OCI-LY1 (cell line): ENCODE measurements at regions not wholly inside any gene's neighbourhood (a gene's known extent, or its start where the extent isn't known, plus 50 kb on each side); places are given as distances from the start of the nearest gene placed in this dataset.

Source experiments
- H2AFZ ChIP-seq: fragments of 200-600 bp; sonication (generic), shearing (Covaris generic); 2 replicates; pipeline ENCODE4 v1.6.0; 2014; ENCODE audit warnings: antibody characterized with exemption, mild to moderate bottlenecking, low read length
- H3F3A ChIP-seq: fragments of 200-600 bp; sonication (generic), shearing (Covaris generic); 2 replicates; pipeline ENCODE4 v1.6.0; 2014; ENCODE audit warnings: mild to moderate bottlenecking, antibody characterized with exemption, low read length, moderate library complexity; ENCODE audit not compliant: insufficient read depth
- H3K27ac ChIP-seq: fragments of 200-600 bp; sonication (generic); 2 replicates; pipeline ENCODE4 v1.5.1; 2014; ENCODE audit warnings: low read length, mixed run types, mild to moderate bottlenecking, low read depth; ENCODE audit not compliant: poor library complexity, severe bottlenecking
- H3K27me3 ChIP-seq: fragments of 200-600 bp; sonication (generic); 2 replicates; pipeline ENCODE4 v1.6.0; 2014; ENCODE audit warnings: antibody characterized with exemption, mild to moderate bottlenecking, low read length, moderate library complexity; ENCODE audit not compliant: insufficient read depth
- H3K36me3 ChIP-seq: fragments of 200-600 bp; sonication (generic); 2 replicates; pipeline ENCODE4 v1.6.1; 2014; ENCODE audit warnings: mild to moderate bottlenecking, antibody characterized with exemption, low read length, moderate library complexity, mixed read lengths; ENCODE audit not compliant: insufficient read depth
- H3K4me1 ChIP-seq: fragments of 200-600 bp; sonication (generic); 2 replicates; pipeline ENCODE4 v1.5.1; 2014; ENCODE audit warnings: mild to moderate bottlenecking, low read length, moderate library complexity; ENCODE audit not compliant: insufficient read depth, severe bottlenecking
- H3K4me2 ChIP-seq: fragments of 200-600 bp; sonication (generic), shearing (Covaris generic); 2 replicates; pipeline ENCODE4 v1.6.1; 2014; ENCODE audit warnings: low read length
- H3K4me3 ChIP-seq: fragments of 200-600 bp; sonication (generic); 2 replicates; pipeline ENCODE4 v1.5.1; 2014; ENCODE audit warnings: low read length, low read depth, mild to moderate bottlenecking, mixed read lengths; ENCODE audit not compliant: poor library complexity, severe bottlenecking
- H3K79me2 ChIP-seq: fragments of 200-600 bp; shearing (Covaris generic); 2 replicates; pipeline ENCODE4 v1.6.1; 2016; ENCODE audit warnings: mixed run types, low read length, mixed read lengths; ENCODE audit not compliant: insufficient read depth
- H3K9ac ChIP-seq: fragments of 200-600 bp; sonication (generic), shearing (Covaris generic); 2 replicates; pipeline ENCODE4 v1.6.1; 2014; ENCODE audit warnings: mild to moderate bottlenecking, low read length, mixed read lengths
- H3K9me2 ChIP-seq: fragments of 200-600 bp; sonication (generic), shearing (Covaris generic); 2 replicates; pipeline ENCODE4 v1.6.1; 2014; ENCODE audit warnings: low read depth, mild to moderate bottlenecking, low read length, mixed read lengths
- H3K9me3 ChIP-seq: fragments of 200-600 bp; shearing (Covaris generic); 2 replicates; pipeline ENCODE4 v1.6.1; 2014; ENCODE audit warnings: low read length, mixed read lengths
- H4K20me1 ChIP-seq: fragments of 200-600 bp; sonication (generic), shearing (Covaris generic); 2 replicates; pipeline ENCODE4 v1.6.0; 2016; ENCODE audit warnings: mild to moderate bottlenecking, low read length; ENCODE audit not compliant: insufficient read depth
- CTCF ChIP-seq: fragments of 200-600 bp; sonication (generic), shearing (Covaris generic); IDR thresholded peaks from 2 replicates; pipeline ENCODE4 v1.5.1; 2017; ENCODE audit warnings: mild to moderate bottlenecking, antibody characterized with exemption, low read length, moderate library complexity, mixed read lengths
- EZH2 ChIP-seq: fragments of 200-600 bp; sonication (generic), shearing (Covaris generic); IDR thresholded peaks from 2 replicates; pipeline ENCODE4 v1.8.0; 2017; ENCODE audit warnings: borderline replicate concordance, mixed run types, mild to moderate bottlenecking, antibody characterized with exemption, low read length, moderate library complexity, mixed read lengths

DNA sequence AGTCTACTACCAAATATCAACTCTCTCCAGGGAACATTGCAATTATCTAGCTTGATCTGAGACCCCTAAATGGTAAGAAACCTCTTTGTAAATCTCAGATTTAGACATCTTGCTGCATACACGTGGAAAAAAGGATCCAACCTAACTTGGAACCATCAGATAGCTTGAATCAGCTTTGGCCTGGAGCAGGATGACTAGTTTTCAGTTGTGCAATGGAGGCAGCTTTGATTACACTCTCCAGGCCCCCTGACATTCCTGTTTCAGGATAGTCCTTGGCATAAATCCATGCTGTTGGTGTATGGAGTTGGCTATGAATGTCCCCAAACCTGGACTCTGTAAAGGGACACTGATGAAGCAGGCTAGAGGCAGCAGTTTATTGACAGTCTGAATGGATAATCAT is 1061.9 kb upstream of the TENM3 start:
- H3K36me3 ChIP-seq = no peaks in the 10 kb centered on the region
- no peak overlapping the region for H3K9ac ChIP-seq
- no peak overlapping the region for H2AFZ ChIP-seq
- no peaks in the 10 kb centered on the region for H4K20me1 ChIP-seq
- H3K9me2 ChIP-seq = no peaks in the 10 kb centered on the region
- H3F3A ChIP-seq = no peaks in the 10 kb centered on the region
- H3K9me3 ChIP-seq = no peaks in the 10 kb centered on the region
- no peak overlapping the region for H3K4me3 ChIP-seq
- no peaks in the 10 kb centered on the region for H3K27me3 ChIP-seq
- H3K79me2 ChIP-seq = no peaks in the 10 kb centered on the region
- H3K4me2 ChIP-seq = no peak overlapping the region
- H3K27ac ChIP-seq = no peak overlapping the region
- H3K4me1 ChIP-seq = no peaks in the 10 kb centered on the region
- TF ChIP-seq CTCF (no peak), EZH2 (no peak)

- Histone ChIP-seq H3K27ac (no peak overlapping the region), H3K27me3 (no peaks in the 10 kb centered on the region), H3K4me2 (no peak overlapping the region), H3F3A (no peaks in the 10 kb centered on the region), H4K20me1 (no peaks in the 10 kb centered on the region), H3K4me1 (no peaks in the 10 kb centered on the region), H3K9me3 (no peaks in the 10 kb centered on the region), H3K36me3 (no peaks in the 10 kb centered on the region), H3K9ac (no peak overlapping the region), H3K9me2 (no peaks in the 10 kb centered on the region), H3K79me2 (no peaks in the 10 kb centered on the region), H2AFZ (no peak overlapping the region), H3K4me3 (no peak overlapping the region)
- TF ChIP-seq EZH2 (no peak), CTCF (no peak)
Observed at GRCh38 chr4:181189751-181190150, 1053.5 kb upstream of the TENM3 start.

GRCh38 chr4:181193131-181193930 is 1049.9 kb upstream of the TENM3 start:
- no peak overlapping the region for H3K4me2 ChIP-seq
- no peaks in the 10 kb centered on the region for H3K9me3 ChIP-seq
- no peaks in the 10 kb centered on the region for H4K20me1 ChIP-seq
- H3K36me3 ChIP-seq = no peaks in the 10 kb centered on the region
- H3K9me2 ChIP-seq = no peaks in the 10 kb centered on the region
- H3K79me2 ChIP-seq = no peaks in the 10 kb centered on the region
- no peaks in the 10 kb centered on the region for H3K27me3 ChIP-seq
- H3K4me1 ChIP-seq = no peaks in the 10 kb centered on the region
- H3K9ac ChIP-seq = no peak overlapping the region
- H3F3A ChIP-seq = no peaks in the 10 kb centered on the region
- H3K4me3 ChIP-seq = no peak overlapping the region
- no peak overlapping the region for H3K27ac ChIP-seq
- H2AFZ ChIP-seq = no peak overlapping the region
- TF ChIP-seq CTCF (no peak), EZH2 (no peak)
